Mucosa of descending colon (tissue), 3 donors: ENCODE measurements at regions not wholly inside any gene's neighbourhood (a gene's known extent, or its start where the extent isn't known, plus 50 kb on each side); places are given as distances from the start of the nearest gene placed in this dataset.

Experiments used
- ATAC-seq: fragments of 200-7000 bp; cut with Tn5 transposase; one replicate; pipeline ENCODE4 v1.9.1; 2020; ENCODE audit warnings: mild to moderate bottlenecking, moderate library complexity
- DNase-seq, 3 donors: peaks; one replicate each; pipeline ENCODE4 v3.0.0-alpha.2; 2020
- H3K36me3 ChIP-seq: fragments of 200-600 bp; one replicate; pipeline ENCODE4 v1.8.0; 2021; ENCODE audit warnings: low read depth, mild to moderate bottlenecking
- H3K4me1 ChIP-seq: fragments of 200-600 bp; one replicate; pipeline ENCODE4 v1.8.0; 2021; ENCODE audit warnings: low read depth, mild to moderate bottlenecking
- H3K4me3 ChIP-seq: fragments of 200-600 bp; one replicate; pipeline ENCODE4 v1.8.0; 2021; ENCODE audit warnings: mild to moderate bottlenecking
- H3K9me3 ChIP-seq: fragments of 200-600 bp; one replicate; pipeline ENCODE4 v1.8.0; 2021; ENCODE audit warnings: mild to moderate bottlenecking
- intact Hi-C, 2 donors: fragments of 100-400 bp; cut with DNase I in 1 of 2; cut with micrococcal nuclease in 1 of 2; formaldehyde crosslinking; loops; one replicate each; pipeline versions ENCODE4 v1.11.0 to v1.11.1; 2022; cut with DNase I, micrococcal nuclease
- TF ChIP-seq, protein P1 (sequence below): fragments of 200-600 bp; IDR thresholded peaks from one replicate; pipeline ENCODE4 v1.8.0; 2022; ENCODE audit warnings: antibody characterized with exemption, mild to moderate bottlenecking
- donor health status: DM: no; HTN: no; CAD: no; lungs with moderate emphysema.
- donor health status: DM: no; HTN: no; CAD: no.
- donor health status: DM: no; HTN: yes; CAD: no.

DNA sequence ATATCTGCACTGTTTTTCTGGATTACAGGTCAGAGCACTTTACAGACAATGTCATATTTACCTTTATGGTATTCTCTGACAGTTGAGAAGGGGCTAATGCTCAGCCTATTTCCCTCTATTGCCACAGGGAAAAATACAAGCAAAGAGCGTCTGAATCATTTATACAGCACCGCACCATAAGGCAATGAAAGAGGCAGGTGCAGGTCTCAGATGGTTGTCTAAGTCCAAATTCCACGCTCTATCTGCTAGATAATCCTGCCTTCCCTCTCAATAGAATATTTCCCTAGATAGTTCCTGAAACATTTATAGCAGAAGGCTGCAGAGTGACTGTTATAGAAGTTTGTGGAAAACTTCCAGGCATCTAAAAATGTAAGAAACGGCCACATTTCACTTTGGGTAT lies 446.1 kb upstream of the CDH6 start:
- H3K9me3 ChIP-seq, result no peaks in the 10 kb centered on the region
- ATAC-seq (peak; percentile 81), DNase-seq (peak in 1 of 3 donors; percentile 12)
- H3K36me3 ChIP-seq, result no peaks in the 10 kb centered on the region
- no peak overlapping the region for H3K4me3 ChIP-seq
- intact Hi-C loops, result no loop called here
- TF ChIP-seq, protein P1, sequence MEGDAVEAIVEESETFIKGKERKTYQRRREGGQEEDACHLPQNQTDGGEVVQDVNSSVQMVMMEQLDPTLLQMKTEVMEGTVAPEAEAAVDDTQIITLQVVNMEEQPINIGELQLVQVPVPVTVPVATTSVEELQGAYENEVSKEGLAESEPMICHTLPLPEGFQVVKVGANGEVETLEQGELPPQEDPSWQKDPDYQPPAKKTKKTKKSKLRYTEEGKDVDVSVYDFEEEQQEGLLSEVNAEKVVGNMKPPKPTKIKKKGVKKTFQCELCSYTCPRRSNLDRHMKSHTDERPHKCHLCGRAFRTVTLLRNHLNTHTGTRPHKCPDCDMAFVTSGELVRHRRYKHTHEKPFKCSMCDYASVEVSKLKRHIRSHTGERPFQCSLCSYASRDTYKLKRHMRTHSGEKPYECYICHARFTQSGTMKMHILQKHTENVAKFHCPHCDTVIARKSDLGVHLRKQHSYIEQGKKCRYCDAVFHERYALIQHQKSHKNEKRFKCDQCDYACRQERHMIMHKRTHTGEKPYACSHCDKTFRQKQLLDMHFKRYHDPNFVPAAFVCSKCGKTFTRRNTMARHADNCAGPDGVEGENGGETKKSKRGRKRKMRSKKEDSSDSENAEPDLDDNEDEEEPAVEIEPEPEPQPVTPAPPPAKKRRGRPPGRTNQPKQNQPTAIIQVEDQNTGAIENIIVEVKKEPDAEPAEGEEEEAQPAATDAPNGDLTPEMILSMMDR, result no peak
- H3K4me1 ChIP-seq, result no peaks in the 10 kb centered on the region

DNA sequence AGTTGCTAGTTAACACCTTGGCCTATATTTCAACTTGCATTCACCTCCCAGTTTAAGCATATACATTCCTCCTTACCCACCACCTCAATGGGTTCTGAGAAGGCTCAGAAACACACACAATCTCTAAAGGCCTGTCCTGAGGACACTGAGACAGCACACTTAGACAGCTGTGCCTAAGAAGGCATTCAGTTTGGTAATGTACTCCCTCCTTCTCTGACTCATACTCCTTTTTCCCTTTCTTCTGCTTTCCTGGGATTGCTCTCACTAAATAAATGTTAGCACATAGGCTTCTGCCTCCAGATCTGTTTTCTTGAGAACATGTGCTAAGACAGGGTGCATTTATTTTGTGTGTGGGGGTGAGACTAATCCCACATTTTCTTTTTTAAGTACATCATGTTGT lies 456.8 kb upstream of the CDH6 start:
- DNase-seq (no peak), ATAC-seq (no peak)
- H3K4me3 ChIP-seq, result no peak overlapping the region
- TF ChIP-seq, protein P1, result no peak
- no peaks in the 10 kb centered on the region for H3K4me1 ChIP-seq
- H3K36me3 ChIP-seq, result no peaks in the 10 kb centered on the region
- intact Hi-C loops, result no loop called here
- no peaks in the 10 kb centered on the region for H3K9me3 ChIP-seq

DNA sequence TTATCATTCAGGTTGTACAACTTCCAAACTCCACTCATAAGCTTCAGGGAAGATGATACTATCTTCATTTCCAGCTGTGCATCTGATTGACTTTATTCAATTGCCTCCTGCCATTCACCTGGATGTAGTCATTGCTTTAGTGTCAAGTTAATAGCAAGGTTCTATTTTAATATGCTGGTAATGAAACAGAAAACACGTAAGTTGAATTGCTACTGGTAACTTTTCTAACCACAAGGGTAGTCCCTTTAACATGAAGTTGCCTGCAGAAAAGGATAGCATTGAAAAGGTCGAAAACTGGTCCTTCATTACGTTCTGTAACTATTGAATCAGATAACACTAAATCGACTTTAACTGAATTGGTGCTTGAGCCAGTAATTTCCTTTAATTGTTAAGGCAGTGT lies 459.4 kb upstream of the CDH6 start:
- Histone ChIP-seq H3K4me1 (no peaks in the 10 kb centered on the region), H3K9me3 (no peaks in the 10 kb centered on the region), H3K4me3 (no peak overlapping the region), H3K36me3 (no peaks in the 10 kb centered on the region)
- DNase-seq, result no peak
- TF ChIP-seq, protein P1, result no peak
- intact Hi-C loops, result no loop called here
- ATAC-seq, result no peak

DNA sequence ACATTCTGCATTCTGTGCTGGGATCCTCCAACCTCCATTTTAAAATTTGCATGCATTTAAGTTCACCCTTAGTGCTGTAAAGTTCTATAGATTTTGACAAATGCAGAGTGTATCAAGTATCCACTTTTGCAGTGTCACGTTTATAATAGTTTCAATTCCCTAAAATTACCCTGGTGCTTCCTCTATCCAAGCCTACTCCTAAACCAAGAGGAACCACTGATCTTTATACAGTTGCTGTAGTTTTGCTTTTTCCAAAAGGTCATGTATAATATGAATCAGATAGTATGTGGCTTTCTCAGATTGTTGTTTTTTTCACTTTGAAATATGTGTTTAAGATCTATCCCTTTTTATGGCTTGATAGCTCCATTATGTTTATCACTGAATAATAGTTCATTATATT lies 468.4 kb upstream of the CDH6 start:
- no peaks in the 10 kb centered on the region for H3K9me3 ChIP-seq
- ATAC-seq (no peak), DNase-seq (no peak)
- TF ChIP-seq, protein P1, result no peak
- no peaks in the 10 kb centered on the region for H3K4me1 ChIP-seq
- no peak overlapping the region for H3K4me3 ChIP-seq
- H3K36me3 ChIP-seq, result no peaks in the 10 kb centered on the region
- intact Hi-C loops, result no loop called here

DNA sequence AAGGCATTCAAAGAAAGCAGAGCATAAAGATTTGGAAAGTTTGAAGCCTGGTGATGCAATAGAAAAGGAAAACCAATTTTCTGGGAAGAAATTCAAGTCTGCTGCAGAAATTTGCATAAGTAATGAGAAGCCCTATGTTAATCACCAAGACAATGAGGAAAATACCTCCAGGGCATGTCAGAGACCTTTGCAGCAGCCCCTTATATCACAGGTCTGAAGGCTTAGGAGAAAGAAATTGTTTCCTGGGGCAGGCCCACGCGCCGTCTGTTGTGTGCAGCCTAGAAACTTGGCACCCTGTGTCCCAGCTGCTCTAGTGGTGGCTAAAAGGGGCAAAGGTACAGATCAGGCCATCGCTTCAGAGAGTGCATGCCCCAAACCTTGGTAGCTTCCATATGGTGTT lies 495.3 kb upstream of the CDH6 start:
- no peak overlapping the region for H3K4me3 ChIP-seq
- H3K4me1 ChIP-seq, result no peaks in the 10 kb centered on the region
- DNase-seq (no peak), ATAC-seq (no peak)
- peaks cover 4% of the 10 kb centered on the region for H3K9me3 ChIP-seq
- no peaks in the 10 kb centered on the region for H3K36me3 ChIP-seq
- intact Hi-C loops, result no loop called here
- TF ChIP-seq, protein P1, result no peak

DNA sequence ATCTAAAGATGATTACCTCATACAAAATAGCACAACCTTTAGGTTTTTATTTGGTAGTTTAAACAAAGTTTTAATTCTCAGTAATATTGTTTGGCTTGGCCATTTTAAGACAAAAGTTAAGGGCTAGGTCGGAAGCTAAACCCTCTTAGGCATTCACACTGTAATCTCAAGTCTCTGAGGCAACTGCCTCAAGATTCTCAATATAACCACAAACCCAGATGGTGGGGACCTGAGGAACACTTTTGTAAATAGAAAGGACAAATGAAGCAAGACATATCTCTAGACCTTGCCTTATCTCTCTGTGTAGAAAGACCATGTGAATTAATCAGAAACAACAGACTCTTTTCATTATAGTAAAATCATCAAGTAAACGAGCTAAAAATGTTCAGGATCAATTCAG lies 500.2 kb upstream of the CDH6 start:
- H3K9me3 ChIP-seq, result no peaks in the 10 kb centered on the region
- DNase-seq (no peak), ATAC-seq (no peak)
- intact Hi-C loops, result no loop called here
- H3K4me3 ChIP-seq, result no peak overlapping the region
- no peaks in the 10 kb centered on the region for H3K36me3 ChIP-seq
- TF ChIP-seq, protein P1, result no peak
- no peaks in the 10 kb centered on the region for H3K4me1 ChIP-seq
